Endothelial cell of umbilical vein (primary cell): ENCODE measurements at regions not wholly inside any gene's neighbourhood (a gene's known extent, or its start where the extent isn't known, plus 50 kb on each side); places are given as distances from the start of the nearest gene placed in this dataset.

Experiments used
- BruUV-seq: library from RNA; stranded (reverse); fragments of 400-500 nt; replicated peaks from 2 replicates; lab custom pipeline; 2021; lab: Mats Ljungman, UMichigan
- CTCF ChIA-PET: fragments of 300-600, 350-600 bp; sonication (Branson Sonifier 250); formaldehyde crosslinking; loops from one replicate; lab custom pipeline; 2021; ENCODE audit warnings: antibody characterized with exemption, inconsistent platforms; lab: Charles Lee
- POLR2A ChIA-PET: fragments of 300-600, 350-600 bp; sonication (Branson Sonifier 250); formaldehyde crosslinking; loops from one replicate; lab custom pipeline; 2021; ENCODE audit warnings: antibody characterized with exemption, inconsistent platforms; lab: Charles Lee
- DNase-seq: peaks from one replicate; pipeline ENCODE4 v3.0.0-alpha.2; 2011; ENCODE audit warnings: low read depth, low spot score
- FAIRE-seq: peaks from 2 replicates; lab custom pipeline; 2011; peaks lifted over from hg19 to GRCh38; lab: Jason Lieb, UNC
- H2AFZ ChIP-seq: 2 replicates; pipeline ENCODE4 v1.6.0; 2012; ENCODE audit warnings: low read depth, low read length, control low read depth, inconsistent platforms
- H3K27ac ChIP-seq: 2 replicates; pipeline ENCODE4 v1.5.1; 2011; ENCODE audit warnings: low read depth, mild to moderate bottlenecking, control low read depth, low read length, moderate library complexity; ENCODE audit not compliant: insufficient read depth
- H3K27me3 ChIP-seq, 2 experiments: 2 replicates each; pipeline versions ENCODE4 v1.6.0 to v1.6.1; 2011; ENCODE audit warnings: low read length in 2 of 2, mixed read lengths in 1 of 2; ENCODE audit not compliant: control insufficient read depth in 2 of 2, insufficient read depth in 2 of 2
- H3K36me3 ChIP-seq, 2 experiments: 2 replicates in 1 of 2; 3 replicates in 1 of 2; pipeline ENCODE4 v1.5.1; 2011; ENCODE audit warnings: low read length in 2 of 2, mild to moderate bottlenecking in 1 of 2, moderate library complexity in 1 of 2; ENCODE audit not compliant: control insufficient read depth in 2 of 2, insufficient read depth in 2 of 2; ENCODE audit errors: extremely low read depth in 1 of 2
- H3K4me1 ChIP-seq: 3 replicates; pipeline ENCODE4 v1.5.1; 2011; ENCODE audit warnings: mild to moderate bottlenecking, low read length; ENCODE audit not compliant: control insufficient read depth, insufficient read depth; ENCODE audit errors: extremely low read depth
- H3K4me2 ChIP-seq: 2 replicates; pipeline ENCODE4 v1.6.1; 2011; ENCODE audit warnings: low read length, control low read depth, mixed read lengths; ENCODE audit not compliant: insufficient read depth
- H3K4me3 ChIP-seq, 3 experiments: fragments of 200-600 bp in 1 of 3; sonication (generic), shearing (Covaris generic) in 1 of 3; replicated peaks in 1 of 3; 2 replicates each; pipeline ENCODE4 v1.5.1; 2011 to 2016; ENCODE audit warnings: control low read depth in 3 of 3, low read length in 3 of 3, mild to moderate bottlenecking in 2 of 3, inconsistent platforms in 1 of 3, low read depth in 1 of 3, moderate library complexity in 1 of 3; ENCODE audit not compliant: insufficient read depth in 1 of 3
- H3K79me2 ChIP-seq: 2 replicates; pipeline ENCODE4 v1.6.0; 2012; ENCODE audit warnings: low read length, inconsistent platforms; ENCODE audit not compliant: control insufficient read depth, insufficient read depth
- H3K9ac ChIP-seq: replicated peaks from 2 replicates; pipeline ENCODE3; 2011; ENCODE audit warnings: low read length, control low read depth; ENCODE audit not compliant: insufficient read depth; ENCODE audit errors: extremely low read depth
- H3K9me1 ChIP-seq: replicated peaks from 3 replicates; pipeline ENCODE4 v1.6.0; 2011; ENCODE audit warnings: mild to moderate bottlenecking, low read length; ENCODE audit not compliant: control insufficient read depth, insufficient read depth; ENCODE audit errors: extremely low read depth
- H3K9me3 ChIP-seq: replicated peaks from 2 replicates; pipeline ENCODE4 v1.5.1; 2012; ENCODE audit warnings: low read length, inconsistent platforms; ENCODE audit not compliant: control insufficient read depth, insufficient read depth
- H4K20me1 ChIP-seq: replicated peaks from 2 replicates; pipeline ENCODE3; 2011; ENCODE audit warnings: mild to moderate bottlenecking, low read length; ENCODE audit not compliant: control insufficient read depth, insufficient read depth; ENCODE audit errors: extremely low read depth
- EZH2 ChIP-seq: IDR thresholded peaks from 2 replicates; pipeline ENCODE4 v1.6.1; 2012; ENCODE audit warnings: borderline replicate concordance, low read depth, mild to moderate bottlenecking, moderate library complexity, low read length, inconsistent platforms; ENCODE audit not compliant: severe bottlenecking
- FOS ChIP-seq: IDR thresholded peaks from 2 replicates; pipeline ENCODE4 v1.6.1; 2011; ENCODE audit warnings: mild to moderate bottlenecking, low read length, moderate library complexity, borderline replicate concordance; ENCODE audit not compliant: insufficient read depth
- JUN ChIP-seq: IDR thresholded peaks from 2 replicates; pipeline ENCODE4 v1.6.1; 2011; ENCODE audit warnings: borderline replicate concordance, low read depth; ENCODE audit not compliant: insufficient read length, insufficient read depth
- MYC ChIP-seq: IDR thresholded peaks from one replicate; pipeline ENCODE4 v1.6.1; 2011; ENCODE audit warnings: mild to moderate bottlenecking, low read depth, low read length
- POLR2A ChIP-seq: IDR thresholded peaks from 2 replicates; pipeline ENCODE4 v1.6.1; 2012; ENCODE audit warnings: low read depth, mild to moderate bottlenecking, control low read depth, low read length
- POLR2AphosphoS5 ChIP-seq: IDR thresholded peaks from 2 replicates; pipeline ENCODE4 v1.6.1; 2012; ENCODE audit warnings: low read depth, mild to moderate bottlenecking, control low read depth, low read length, moderate library complexity; ENCODE audit not compliant: insufficient read depth
- dilution Hi-C: fragments of 300-500 bp; cut with MboI; formaldehyde crosslinking; loops from one replicate; pipeline ENCODE4 v1.15.0; 2019; ENCODE audit warnings: low sequenced_read_pairs; ENCODE audit not compliant: extremely low pct_ligation_motif_present
- intact Hi-C: fragments of 100-400 bp; cut with micrococcal nuclease; formaldehyde crosslinking; loops from one replicate; pipeline ENCODE4 v1.10.0; 2022
- TF ChIP-seq, protein P1 (sequence below), 2 donors: IDR thresholded peaks; 1 replicate in 1 of 2; 2 replicates in 1 of 2; pipeline ENCODE4 v1.5.1; 2011; ENCODE audit warnings: low read length in 2 of 2, mild to moderate bottlenecking in 2 of 2, moderate library complexity in 2 of 2, control low read depth in 1 of 2, inconsistent platforms in 1 of 2, low read depth in 1 of 2; ENCODE audit not compliant: insufficient read depth in 1 of 2; ENCODE audit errors: extremely low read depth in 1 of 2
- TF ChIP-seq, protein P2 (sequence below): IDR thresholded peaks from 2 replicates; pipeline ENCODE4 v1.6.1; 2011; ENCODE audit not compliant: insufficient read depth, insufficient read length

DNA sequence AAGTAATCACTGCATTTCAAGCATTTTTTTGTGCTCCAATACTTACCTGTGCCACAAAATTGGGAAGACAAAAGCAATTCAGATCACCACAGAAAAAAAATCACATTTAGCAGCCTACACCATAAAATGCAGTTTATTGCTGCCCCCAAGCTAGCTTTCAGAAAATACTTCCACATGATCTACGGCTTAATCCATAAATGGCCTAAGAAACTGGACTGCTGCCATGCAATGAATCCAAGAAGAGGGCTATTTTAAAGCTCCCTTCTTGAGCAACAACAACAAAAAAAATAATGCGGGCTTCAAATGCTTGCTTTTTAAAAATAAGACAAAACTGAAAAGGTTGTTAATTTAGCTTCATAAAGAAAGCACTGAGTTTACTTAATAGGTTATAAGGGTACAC is 272.3 kb downstream of the RAD51AP2 start:
- H3K9me1 ChIP-seq = no peaks in the 10 kb centered on the region
- H3K4me1 ChIP-seq = no peaks in the 10 kb centered on the region
- no TSS peak for BruUV-seq
- no peak for FAIRE-seq
- dilution Hi-C loops = no loop called here
- H3K4me2 ChIP-seq = no peak overlapping the region
- H3K27me3 ChIP-seq = no peaks in the 10 kb centered on the region
- TF ChIP-seq MYC (no peak), POLR2AphosphoS5 (no peak), JUN (no peak), FOS (no peak), POLR2A (no peak), EZH2 (no peak)
- TF ChIP-seq, protein P1, sequence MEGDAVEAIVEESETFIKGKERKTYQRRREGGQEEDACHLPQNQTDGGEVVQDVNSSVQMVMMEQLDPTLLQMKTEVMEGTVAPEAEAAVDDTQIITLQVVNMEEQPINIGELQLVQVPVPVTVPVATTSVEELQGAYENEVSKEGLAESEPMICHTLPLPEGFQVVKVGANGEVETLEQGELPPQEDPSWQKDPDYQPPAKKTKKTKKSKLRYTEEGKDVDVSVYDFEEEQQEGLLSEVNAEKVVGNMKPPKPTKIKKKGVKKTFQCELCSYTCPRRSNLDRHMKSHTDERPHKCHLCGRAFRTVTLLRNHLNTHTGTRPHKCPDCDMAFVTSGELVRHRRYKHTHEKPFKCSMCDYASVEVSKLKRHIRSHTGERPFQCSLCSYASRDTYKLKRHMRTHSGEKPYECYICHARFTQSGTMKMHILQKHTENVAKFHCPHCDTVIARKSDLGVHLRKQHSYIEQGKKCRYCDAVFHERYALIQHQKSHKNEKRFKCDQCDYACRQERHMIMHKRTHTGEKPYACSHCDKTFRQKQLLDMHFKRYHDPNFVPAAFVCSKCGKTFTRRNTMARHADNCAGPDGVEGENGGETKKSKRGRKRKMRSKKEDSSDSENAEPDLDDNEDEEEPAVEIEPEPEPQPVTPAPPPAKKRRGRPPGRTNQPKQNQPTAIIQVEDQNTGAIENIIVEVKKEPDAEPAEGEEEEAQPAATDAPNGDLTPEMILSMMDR (IDR thresholded peaks at IDR 0.05; ENCODE audit: extremely low read depth in 1 of 2, insufficient read depth in 1 of 2, low read depth in 1 of 2, low read length in 2 of 2) = no peak
- TF ChIP-seq, protein P2, sequence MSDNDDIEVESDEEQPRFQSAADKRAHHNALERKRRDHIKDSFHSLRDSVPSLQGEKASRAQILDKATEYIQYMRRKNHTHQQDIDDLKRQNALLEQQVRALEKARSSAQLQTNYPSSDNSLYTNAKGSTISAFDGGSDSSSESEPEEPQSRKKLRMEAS = no peak
- no peak for DNase-seq
- no peaks in the 10 kb centered on the region for H3K9me3 ChIP-seq
- no peaks in the 10 kb centered on the region for H4K20me1 ChIP-seq
- POLR2A ChIA-PET = no interaction called here
- no peaks in the 10 kb centered on the region for H3K79me2 ChIP-seq
- no peaks in the 10 kb centered on the region for H3K36me3 ChIP-seq
- intact Hi-C loops = no loop called here
- H3K27ac ChIP-seq = no peak overlapping the region
- H3K9ac ChIP-seq = no peak overlapping the region
- H2AFZ ChIP-seq = no peak overlapping the region
- H3K4me3 ChIP-seq = no peak overlapping the region
- CTCF ChIA-PET = no interaction called here
